H9 (cell line): ENCODE measurements at regions not wholly inside any gene's neighbourhood (a gene's known extent, or its start where the extent isn't known, plus 50 kb on each side); places are given as distances from the start of the nearest gene placed in this dataset.

Experiments
- DNase-seq: peaks from one replicate; pipeline ENCODE4 v3.0.0-alpha.2; 2017
- H2AFZ ChIP-seq: one replicate; pipeline ENCODE4 v1.6.1; 2013; ENCODE audit warnings: mild to moderate bottlenecking, low read length, control low read depth, moderate library complexity
- H2AK5ac ChIP-seq: 2 replicates; pipeline ENCODE4 v1.6.1; 2013; ENCODE audit warnings: low read length, control low read depth, mixed read lengths; ENCODE audit not compliant: insufficient read length
- H2BK120ac ChIP-seq: one replicate; pipeline ENCODE4 v1.6.1; 2013; ENCODE audit warnings: low read depth, mild to moderate bottlenecking, low read length, control low read depth, inconsistent platforms; ENCODE audit not compliant: poor library complexity, severe bottlenecking
- H2BK12ac ChIP-seq: 2 replicates; pipeline ENCODE4 v1.6.1; 2013; ENCODE audit warnings: low read length, control low read depth, mixed read lengths, low read depth; ENCODE audit not compliant: insufficient read length
- H2BK15ac ChIP-seq: 2 replicates; pipeline ENCODE4 v1.6.1; 2013; ENCODE audit warnings: low read depth, low read length, control low read depth
- H2BK20ac ChIP-seq: one replicate; pipeline ENCODE4 v1.6.1; 2013; ENCODE audit warnings: low read depth, mild to moderate bottlenecking, low read length, control low read depth, inconsistent platforms; ENCODE audit not compliant: poor library complexity, severe bottlenecking
- H2BK5ac ChIP-seq: 2 replicates; pipeline ENCODE4 v1.6.1; 2013; ENCODE audit warnings: low read length, control low read depth, mixed read lengths; ENCODE audit not compliant: insufficient read length
- H3K14ac ChIP-seq: 2 replicates; pipeline ENCODE4 v1.6.1; 2013; ENCODE audit warnings: low read length, control low read depth; ENCODE audit not compliant: insufficient read depth
- H3K18ac ChIP-seq: 2 replicates; pipeline ENCODE4 v1.6.1; 2013; ENCODE audit warnings: low read depth, mild to moderate bottlenecking, mixed read lengths, low read length, control low read depth; ENCODE audit not compliant: insufficient read length
- H3K23ac ChIP-seq: 2 replicates; pipeline ENCODE4 v1.6.1; 2013; ENCODE audit warnings: low read length, control low read depth, mixed read lengths, low read depth; ENCODE audit not compliant: insufficient read length
- H3K23me2 ChIP-seq: 2 replicates; pipeline ENCODE4 v1.6.1; 2013; ENCODE audit warnings: low read depth, mild to moderate bottlenecking, mixed read lengths, low read length, control low read depth; ENCODE audit not compliant: insufficient read length, poor library complexity, severe bottlenecking
- H3K27ac ChIP-seq: 2 replicates; pipeline ENCODE4 v1.5.1; 2013; ENCODE audit warnings: low read length, control low read depth, mixed read lengths, low read depth; ENCODE audit not compliant: insufficient read length
- H3K27me3 ChIP-seq: 2 replicates; pipeline ENCODE4 v1.6.1; 2013; ENCODE audit warnings: low read length, control low read depth, inconsistent platforms; ENCODE audit not compliant: insufficient read depth
- H3K4ac ChIP-seq: 2 replicates; pipeline ENCODE4 v1.6.1; 2013; ENCODE audit warnings: low read depth, mild to moderate bottlenecking, control low read depth, inconsistent platforms, low read length, moderate library complexity
- H3K4me1 ChIP-seq: 2 replicates; pipeline ENCODE4 v1.6.1; 2013; ENCODE audit warnings: low read length, control low read depth, inconsistent platforms; ENCODE audit not compliant: insufficient read depth
- H3K4me2 ChIP-seq: 2 replicates; pipeline ENCODE4 v1.6.1; 2013; ENCODE audit warnings: low read length, control low read depth, mixed read lengths; ENCODE audit not compliant: insufficient read length, insufficient read depth
- H3K56ac ChIP-seq: 2 replicates; pipeline ENCODE4 v1.6.1; 2013; ENCODE audit warnings: low read depth, mild to moderate bottlenecking, mixed read lengths, low read length, control low read depth; ENCODE audit not compliant: insufficient read length
- H3K79me1 ChIP-seq: 2 replicates; pipeline ENCODE4 v1.6.1; 2013; ENCODE audit warnings: low read depth, mild to moderate bottlenecking, moderate library complexity, low read length, control low read depth, inconsistent platforms; ENCODE audit not compliant: insufficient read depth, poor library complexity, severe bottlenecking
- H3K79me2 ChIP-seq: 2 replicates; pipeline ENCODE4 v1.6.1; 2013; ENCODE audit warnings: low read length, control low read depth, inconsistent platforms; ENCODE audit not compliant: insufficient read depth
- H3K9ac ChIP-seq: 2 replicates; pipeline ENCODE4 v1.6.1; 2013; ENCODE audit warnings: low read length, control low read depth, mixed read lengths; ENCODE audit not compliant: insufficient read length; ENCODE audit errors: extremely low read depth
- H3K9me3 ChIP-seq: one replicate; pipeline ENCODE4 v1.6.1; 2013; ENCODE audit warnings: low read depth, low read length, inconsistent platforms; ENCODE audit not compliant: control insufficient read depth
- H3T11ph ChIP-seq: one replicate; pipeline ENCODE4 v1.6.1; 2013; ENCODE audit warnings: mild to moderate bottlenecking, low read length, control low read depth, inconsistent platforms
- H4K20me1 ChIP-seq: one replicate; pipeline ENCODE4 v1.6.1; 2013; ENCODE audit not compliant: control insufficient read depth, insufficient read length, insufficient read depth
- H4K5ac ChIP-seq: 2 replicates; pipeline ENCODE4 v1.6.1; 2013; ENCODE audit warnings: low read depth, mild to moderate bottlenecking, mixed read lengths, low read length, control low read depth; ENCODE audit not compliant: insufficient read length
- H4K8ac ChIP-seq: replicated peaks from 2 replicates; pipeline ENCODE4 v1.6.1; 2013; ENCODE audit warnings: low read length, control low read depth, mixed read lengths, low read depth; ENCODE audit not compliant: insufficient read length
- H4K91ac ChIP-seq: 2 replicates; pipeline ENCODE4 v1.6.1; 2013; ENCODE audit warnings: low read depth, mild to moderate bottlenecking, moderate library complexity, mixed read lengths, low read length, control low read depth; ENCODE audit not compliant: insufficient read length
- H3K27ac Mint-ChIP-seq, 3 experiments: 2 replicates in 2 of 3; 3 replicates in 1 of 3; pipeline ENCODE4 v1.8.0; 2020 to 2021; ENCODE audit warnings: mixed read lengths in 3 of 3, mild to moderate bottlenecking in 1 of 3, moderate library complexity in 1 of 3
- H3K27me3 Mint-ChIP-seq: 2 replicates; pipeline ENCODE4 v1.8.0; 2021; ENCODE audit warnings: low read depth, mild to moderate bottlenecking, moderate library complexity, mixed read lengths
- H3K36me3 Mint-ChIP-seq, 3 experiments: 2 replicates in 2 of 3; 3 replicates in 1 of 3; pipeline ENCODE4 v1.8.0; 2020 to 2021; ENCODE audit warnings: low read depth in 3 of 3, mixed read lengths in 3 of 3; ENCODE audit not compliant: insufficient read depth in 1 of 3
- H3K4me1 Mint-ChIP-seq, 2 experiments: 2 replicates each; pipeline ENCODE4 v1.8.0; 2020; ENCODE audit warnings: mixed read lengths in 2 of 2
- H3K4me3 Mint-ChIP-seq, 2 experiments: 2 replicates in 1 of 2; 3 replicates in 1 of 2; pipeline ENCODE4 v1.8.0; 2020 to 2021; ENCODE audit warnings: mild to moderate bottlenecking in 2 of 2, mixed read lengths in 2 of 2, moderate library complexity in 1 of 2
- H3K9me3 Mint-ChIP-seq, 2 experiments: 2 replicates in 1 of 2; 3 replicates in 1 of 2; pipeline ENCODE4 v1.8.0; 2020; ENCODE audit warnings: mild to moderate bottlenecking in 2 of 2, mixed read lengths in 2 of 2, moderate library complexity in 1 of 2
- WGBS: extraction: QIAGEN DNeasy Blood & Tissue Kit; methylation state at CpG from one replicate; pipeline ENCODE4 v1.1.7; 2013; ENCODE audit warnings: missing lambda C conversion rate, low lambda C conversion rate, mixed read lengths; ENCODE audit not compliant: insufficient read length; ENCODE audit errors: extremely low coverage; 5-methylcytosine and 5-hydroxymethylcytosine counted together
- TF ChIP-seq, protein P1 (sequence below): fragments of 200-600 bp; sonication (generic); conservative IDR thresholded peaks from 3 replicates; pipeline ENCODE4 v1.8.0; 2021; ENCODE audit warnings: antibody characterized with exemption, mild to moderate bottlenecking

DNA sequence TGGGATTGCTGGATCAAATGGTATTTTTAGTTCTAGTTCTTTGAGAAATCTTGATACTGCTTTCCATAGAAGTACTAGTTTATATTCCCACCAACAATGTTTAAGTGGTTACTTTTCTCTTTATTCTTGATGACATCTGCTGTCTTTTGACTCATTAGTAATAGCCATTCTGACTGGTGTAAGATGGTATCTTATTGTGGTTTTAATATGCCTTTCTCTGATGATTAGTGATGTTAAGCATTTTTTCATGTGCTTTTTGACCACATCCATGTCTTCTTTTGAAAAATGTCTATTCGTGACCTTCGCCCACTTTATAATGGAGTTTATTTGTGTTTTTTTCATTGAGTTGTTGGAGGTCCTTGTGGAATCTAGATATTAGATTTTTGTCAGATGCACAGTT is 865.7 kb downstream of the SLC6A15 start:
- Histone ChIP-seq H3K23me2 (no peaks in the 10 kb centered on the region), H3K4me2 (no peak overlapping the region), H4K20me1 (no peaks in the 10 kb centered on the region), H4K8ac (no peak overlapping the region), H4K91ac (no peak overlapping the region), H3K27ac (no peak overlapping the region), H2BK20ac (no peak overlapping the region), H3T11ph (no peak overlapping the region), H2AK5ac (no peak overlapping the region), H3K56ac (no peak overlapping the region), H3K23ac (no peak overlapping the region), H2BK12ac (no peak overlapping the region), H3K79me2 (no peaks in the 10 kb centered on the region), H2AFZ (no peak overlapping the region), H3K4me1 (no peaks in the 10 kb centered on the region), H2BK5ac (no peak overlapping the region), H3K9ac (no peak overlapping the region), H2BK120ac (no peak overlapping the region), H3K9me3 (no peaks in the 10 kb centered on the region), H4K5ac (no peak overlapping the region), H3K79me1 (no peaks in the 10 kb centered on the region), H3K18ac (no peak overlapping the region), H2BK15ac (no peak overlapping the region), H3K27me3 (no peaks in the 10 kb centered on the region), H3K4ac (no peak overlapping the region), H3K14ac (no peak overlapping the region)
- Mint-ChIP-seq H3K36me3 (no peaks in the 10 kb centered on the region), H3K4me1 (no peaks in the 10 kb centered on the region), H3K27ac (no peak overlapping the region), H3K4me3 (no peak overlapping the region), H3K9me3 (no peaks in the 10 kb centered on the region), H3K27me3 (no peaks in the 10 kb centered on the region)
- no CpG with 5 or more reads among the region's 2 CpGs for WGBS
- no peak for DNase-seq
- TF ChIP-seq, protein P1, sequence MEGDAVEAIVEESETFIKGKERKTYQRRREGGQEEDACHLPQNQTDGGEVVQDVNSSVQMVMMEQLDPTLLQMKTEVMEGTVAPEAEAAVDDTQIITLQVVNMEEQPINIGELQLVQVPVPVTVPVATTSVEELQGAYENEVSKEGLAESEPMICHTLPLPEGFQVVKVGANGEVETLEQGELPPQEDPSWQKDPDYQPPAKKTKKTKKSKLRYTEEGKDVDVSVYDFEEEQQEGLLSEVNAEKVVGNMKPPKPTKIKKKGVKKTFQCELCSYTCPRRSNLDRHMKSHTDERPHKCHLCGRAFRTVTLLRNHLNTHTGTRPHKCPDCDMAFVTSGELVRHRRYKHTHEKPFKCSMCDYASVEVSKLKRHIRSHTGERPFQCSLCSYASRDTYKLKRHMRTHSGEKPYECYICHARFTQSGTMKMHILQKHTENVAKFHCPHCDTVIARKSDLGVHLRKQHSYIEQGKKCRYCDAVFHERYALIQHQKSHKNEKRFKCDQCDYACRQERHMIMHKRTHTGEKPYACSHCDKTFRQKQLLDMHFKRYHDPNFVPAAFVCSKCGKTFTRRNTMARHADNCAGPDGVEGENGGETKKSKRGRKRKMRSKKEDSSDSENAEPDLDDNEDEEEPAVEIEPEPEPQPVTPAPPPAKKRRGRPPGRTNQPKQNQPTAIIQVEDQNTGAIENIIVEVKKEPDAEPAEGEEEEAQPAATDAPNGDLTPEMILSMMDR, result no peak
